AG04449 (cell line): ENCODE measurements at regions not wholly inside any gene's neighbourhood (a gene's known extent, or its start where the extent isn't known, plus 50 kb on each side); places are given as distances from the start of the nearest gene placed in this dataset.

ENCODE experiments used
- CTCF ChIA-PET: fragments of 350-600 bp; formaldehyde crosslinking; extraction: SDS; loops from one replicate; lab custom pipeline; 2021; ENCODE audit warnings: antibody characterized with exemption; lab: Yijun Ruan, JAX
- POLR2A ChIA-PET: fragments of 400-600, 350-600 bp; formaldehyde crosslinking; extraction: SDS; loops from one replicate; lab custom pipeline; 2020; ENCODE audit warnings: antibody characterized with exemption, inconsistent platforms; lab: Yijun Ruan, JAX
- DNase-seq: peaks from one replicate; pipeline ENCODE4 v3.0.0-alpha.2; 2010; ENCODE audit warnings: low read depth, low spot score
- H3K4me3 ChIP-seq: 2 replicates; pipeline ENCODE4 v1.5.1; 2011; ENCODE audit warnings: low read depth, mild to moderate bottlenecking, control low read depth, low read length
- TF ChIP-seq, protein P1 (sequence below): IDR thresholded peaks from one replicate; pipeline ENCODE4 v1.5.1; 2011; ENCODE audit warnings: mild to moderate bottlenecking, moderate library complexity, low read length, control low read depth, inconsistent platforms; ENCODE audit not compliant: insufficient read depth; ENCODE audit errors: missing control alignments

DNA sequence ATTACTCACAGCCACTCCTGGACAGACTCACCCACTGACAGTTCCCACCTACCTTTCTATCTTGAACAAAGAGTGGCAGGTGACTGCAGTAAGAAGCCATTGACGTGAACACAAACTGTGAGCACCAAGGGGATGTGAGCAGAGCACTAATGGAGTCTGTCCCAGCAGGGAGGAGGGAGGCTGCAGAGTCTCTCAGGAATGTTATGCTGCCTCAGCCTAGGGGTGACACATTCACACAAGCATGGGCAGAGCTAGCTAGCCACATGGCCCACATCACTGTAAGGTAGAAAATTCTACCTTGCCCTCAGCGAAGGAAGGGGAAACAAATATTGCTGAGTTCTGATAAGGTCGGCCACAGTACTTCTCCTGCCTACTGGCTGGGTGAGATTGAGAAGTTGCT is 56.8 kb upstream of the PTGFRN start:
- CTCF ChIA-PET: interaction anchor here (1.1 to 2.0 kb wide), 3 partner anchors 116 to 207 kb away, joined by 3 to 6 read pairs (median 4); partner anchors contain the start of gene TTF2
- DNase-seq: no peak
- POLR2A ChIA-PET: no interaction called here
- TF ChIP-seq, protein P1, sequence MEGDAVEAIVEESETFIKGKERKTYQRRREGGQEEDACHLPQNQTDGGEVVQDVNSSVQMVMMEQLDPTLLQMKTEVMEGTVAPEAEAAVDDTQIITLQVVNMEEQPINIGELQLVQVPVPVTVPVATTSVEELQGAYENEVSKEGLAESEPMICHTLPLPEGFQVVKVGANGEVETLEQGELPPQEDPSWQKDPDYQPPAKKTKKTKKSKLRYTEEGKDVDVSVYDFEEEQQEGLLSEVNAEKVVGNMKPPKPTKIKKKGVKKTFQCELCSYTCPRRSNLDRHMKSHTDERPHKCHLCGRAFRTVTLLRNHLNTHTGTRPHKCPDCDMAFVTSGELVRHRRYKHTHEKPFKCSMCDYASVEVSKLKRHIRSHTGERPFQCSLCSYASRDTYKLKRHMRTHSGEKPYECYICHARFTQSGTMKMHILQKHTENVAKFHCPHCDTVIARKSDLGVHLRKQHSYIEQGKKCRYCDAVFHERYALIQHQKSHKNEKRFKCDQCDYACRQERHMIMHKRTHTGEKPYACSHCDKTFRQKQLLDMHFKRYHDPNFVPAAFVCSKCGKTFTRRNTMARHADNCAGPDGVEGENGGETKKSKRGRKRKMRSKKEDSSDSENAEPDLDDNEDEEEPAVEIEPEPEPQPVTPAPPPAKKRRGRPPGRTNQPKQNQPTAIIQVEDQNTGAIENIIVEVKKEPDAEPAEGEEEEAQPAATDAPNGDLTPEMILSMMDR: no peak
- H3K4me3 ChIP-seq: no peak overlapping the region

DNA sequence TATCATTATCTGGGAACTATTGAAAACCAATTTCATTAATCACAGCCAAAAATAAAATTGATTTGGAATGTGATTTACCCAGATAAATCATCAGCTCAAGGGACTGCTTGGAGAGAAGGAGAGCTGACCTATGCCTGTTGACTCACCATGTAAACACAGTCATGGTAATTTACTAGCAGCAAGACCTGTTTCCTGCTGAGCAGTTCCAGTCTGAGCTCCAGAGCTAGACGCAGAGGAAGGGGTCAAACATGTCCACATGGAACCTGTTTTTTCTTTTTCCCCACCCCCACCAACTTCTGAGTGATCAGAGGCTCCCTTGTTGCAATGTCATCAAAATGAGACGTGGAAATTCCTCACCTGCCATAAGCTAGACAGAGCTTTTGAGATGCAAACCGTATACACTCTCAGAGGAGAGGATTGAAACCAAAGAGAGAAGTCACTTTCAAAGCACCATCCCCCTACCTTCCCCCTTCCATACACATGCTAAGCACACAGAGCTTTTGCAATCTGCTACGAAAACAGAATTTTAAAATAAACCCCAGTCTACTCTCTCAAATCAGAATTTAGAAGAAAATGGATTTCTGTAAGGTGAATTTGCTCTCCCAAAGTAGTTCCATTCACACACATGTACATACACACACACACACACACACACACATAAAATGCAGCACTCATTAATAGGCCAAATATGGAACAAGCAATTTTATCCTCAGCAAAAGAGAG is 55.9 kb upstream of the PTGFRN start:
- TF ChIP-seq, protein P1: no peak
- H3K4me3 ChIP-seq: no peak overlapping the region
- DNase-seq: peak; percentile 41
- ChIA-PET CTCF (interaction anchor here (1.1 to 2.0 kb wide), 4 partner anchors 27 to 206 kb away, joined by 4 to 6 read pairs (median 5); partner anchors contain the start of gene TTF2), POLR2A (interaction anchor here (0.6 to 0.8 kb wide), 2 partner anchors 11 to 48 kb away, joined by 4 read pairs; no protein-coding TSS in a partner anchor)

DNA sequence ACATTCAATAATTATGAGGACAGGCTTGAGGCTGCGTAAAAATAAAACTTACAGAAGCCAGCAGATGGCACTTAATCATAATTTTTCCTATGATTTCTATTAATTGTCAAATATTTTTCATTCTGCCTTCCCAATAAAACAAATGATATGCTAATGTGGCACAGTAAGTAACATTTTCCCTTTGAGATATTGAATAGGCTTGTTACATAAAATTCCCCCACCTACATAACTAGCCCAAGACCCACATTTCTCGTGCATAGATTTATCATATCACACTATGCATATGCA is 55.4 kb upstream of the PTGFRN start:
- POLR2A ChIA-PET: interaction anchor here (0.6 kb wide), 1 partner anchor 48 kb away, joined by 4 read pairs; no protein-coding TSS in a partner anchor
- TF ChIP-seq, protein P1: no peak
- no peak for DNase-seq
- CTCF ChIA-PET: interaction anchor here (1.2 to 1.8 kb wide), 2 partner anchors 27 to 200 kb away, joined by 4 to 6 read pairs; no protein-coding TSS in a partner anchor
- H3K4me3 ChIP-seq: no peak overlapping the region

DNA sequence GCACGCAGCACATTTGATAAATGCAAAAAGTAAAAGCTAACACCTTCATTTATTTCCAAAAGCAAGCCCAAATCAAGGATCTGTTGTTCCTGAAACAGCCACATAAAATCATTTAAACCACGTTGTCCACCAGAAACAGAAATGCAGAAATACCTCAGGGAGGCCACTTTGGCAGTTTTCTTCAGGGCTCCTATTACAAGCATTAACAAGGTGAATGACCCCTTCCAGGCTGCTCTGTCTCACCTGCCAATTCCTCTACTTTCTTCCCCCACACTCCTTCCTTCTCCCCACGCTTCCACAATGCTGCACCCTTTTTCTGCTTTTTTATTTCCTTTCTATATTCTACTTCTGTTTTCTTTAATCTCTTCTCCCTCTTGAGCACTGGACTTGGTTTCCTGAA is 55.0 kb upstream of the PTGFRN start:
- CTCF ChIA-PET: interaction anchor here (1.2 to 1.8 kb wide), 2 partner anchors 26 to 200 kb away, joined by 4 to 6 read pairs; no protein-coding TSS in a partner anchor
- H3K4me3 ChIP-seq: no peak overlapping the region
- TF ChIP-seq, protein P1: no peak
- POLR2A ChIA-PET: no interaction called here
- DNase-seq: no peak

DNA sequence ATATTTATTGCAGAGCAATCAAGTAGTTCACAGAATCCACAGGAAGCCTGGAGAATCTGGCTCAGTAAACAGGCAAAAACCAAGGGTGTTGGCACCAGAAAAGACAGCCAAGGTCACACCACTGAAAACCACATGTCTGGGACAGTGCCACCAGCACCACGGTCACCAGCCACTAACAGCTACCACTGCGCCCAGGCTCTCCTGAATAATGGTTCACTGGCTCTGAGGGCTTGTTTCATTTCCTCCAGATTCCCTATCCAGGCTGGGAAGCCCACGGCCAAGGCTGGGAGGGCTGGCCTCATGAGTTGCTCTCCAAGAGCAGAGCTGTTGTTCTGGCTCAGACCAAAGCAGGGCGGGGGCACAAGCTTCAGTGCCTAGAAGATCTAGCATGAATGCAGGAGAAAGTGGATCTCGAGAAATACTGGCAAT is 54.5 kb upstream of the PTGFRN start:
- ChIA-PET POLR2A (no interaction called here), CTCF (interaction anchor here (0.9 to 1.8 kb wide), 6 partner anchors 15 to 281 kb away, joined by 3 to 6 read pairs (median 4); no protein-coding TSS in a partner anchor)
- no peak overlapping the region for H3K4me3 ChIP-seq
- TF ChIP-seq, protein P1: no peak
- DNase-seq: no peak

DNA sequence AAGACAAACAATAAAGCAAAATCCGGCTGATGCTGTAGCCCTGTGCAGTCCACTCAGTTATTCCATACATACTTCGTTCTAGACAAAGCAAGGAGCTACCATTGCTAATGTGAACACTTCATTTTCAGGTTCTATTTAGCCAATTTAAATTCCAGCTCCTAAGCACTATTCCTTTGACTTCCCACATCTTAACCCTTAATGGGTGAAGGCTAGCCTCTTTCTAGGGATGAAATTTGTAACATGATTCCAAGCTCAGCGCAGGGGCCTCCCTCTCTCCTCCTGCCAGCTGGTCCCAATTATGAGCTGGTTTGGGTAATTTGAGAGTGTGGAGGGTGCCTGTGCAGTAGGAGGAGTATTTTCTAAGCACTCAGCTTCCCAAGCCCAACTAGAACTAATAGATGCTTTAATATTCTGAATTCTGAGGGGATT is 53.9 kb upstream of the PTGFRN start:
- CTCF ChIA-PET: interaction anchor here (0.9 to 1.5 kb wide), 7 partner anchors 8 to 282 kb away, joined by 3 to 5 read pairs (median 3); no protein-coding TSS in a partner anchor
- peak; percentile 66 for DNase-seq
- POLR2A ChIA-PET: interaction anchor here (0.5 to 1.0 kb wide), 2 partner anchors 22 to 28 kb away, joined by 3 to 4 read pairs; no protein-coding TSS in a partner anchor
- TF ChIP-seq, protein P1: no peak
- no peak overlapping the region for H3K4me3 ChIP-seq
